Vagina (tissue), 2 donors: ENCODE measurements at regions not wholly inside any gene's neighbourhood (a gene's known extent, or its start where the extent isn't known, plus 50 kb on each side); places are given as distances from the start of the nearest gene placed in this dataset.

Experiments used
- DNase-seq, 2 donors: peaks; one replicate each; pipeline ENCODE4 v3.0.0-alpha.2; 2017; ENCODE audit errors: extremely low spot score in 2 of 2
- H3K27ac ChIP-seq: fragments of 200-600 bp; sonication (generic); one replicate; pipeline ENCODE4 v1.5.1; 2019
- H3K27me3 ChIP-seq: fragments of 200-600 bp; sonication (generic); one replicate; pipeline ENCODE4 v1.5.1; 2019
- H3K36me3 ChIP-seq, 2 donors: fragments of 200-600 bp; sonication (generic); one replicate each; pipeline ENCODE4 v1.5.1; 2017 to 2019
- H3K4me1 ChIP-seq: fragments of 200-600 bp; sonication (generic); one replicate; pipeline ENCODE4 v1.5.1; 2019
- H3K4me3 ChIP-seq, 2 donors: fragments of 200-600 bp; sonication (generic); 1 replicate in 1 of 2; 2 replicates in 1 of 2; pipeline ENCODE4 v1.5.1; 2016 to 2019
- H3K9me3 ChIP-seq: fragments of 200-600 bp; sonication (generic); one replicate; pipeline ENCODE4 v1.5.1; 2019
- CTCF ChIP-seq, 3 experiments: fragments of 450-650 bp in 2 of 3; fragments of 200-600 bp in 1 of 3; sonication (generic) in 1 of 3; IDR thresholded peaks; one replicate each; pipeline ENCODE4 v1.5.1; 2017 to 2019; ENCODE audit warnings: antibody characterized with exemption in 3 of 3, mild to moderate bottlenecking in 2 of 3, moderate library complexity in 2 of 3
- POLR2A ChIP-seq, 2 donors: fragments of 450-650 bp; IDR thresholded peaks; one replicate each; pipeline ENCODE4 v1.6.1; 2017; ENCODE audit warnings: antibody characterized with exemption in 2 of 2, mild to moderate bottlenecking in 2 of 2, moderate library complexity in 2 of 2
- POLR2AphosphoS5 ChIP-seq, 2 donors: sonication (generic); formaldehyde crosslinking; IDR thresholded peaks; one replicate each; pipeline ENCODE4 v1.9.0; 2017; ENCODE audit warnings: antibody characterized with exemption in 2 of 2, mild to moderate bottlenecking in 2 of 2, low read depth in 1 of 2; ENCODE audit not compliant: insufficient read depth in 1 of 2
- intact Hi-C: fragments of 100-400 bp; cut with DNase I; formaldehyde crosslinking; loops from one replicate; pipeline ENCODE4 v1.15.1; 2023

- TF ChIP-seq CTCF (IDR thresholded peaks at IDR 0.05), result no peak
- TF ChIP-seq POLR2AphosphoS5 (IDR thresholded peaks at IDR 0.05; ENCODE audit: insufficient read depth in 1 of 2, low read depth in 1 of 2), result no peak
- no peak for TF ChIP-seq POLR2A (IDR thresholded peaks at IDR 0.05)
- no peak for DNase-seq
- H3K27ac ChIP-seq, result no peak overlapping the region
- H3K36me3 ChIP-seq, result no peaks in the 10 kb centered on the region
- H3K9me3 ChIP-seq, result no peaks in the 10 kb centered on the region
- no peaks in the 10 kb centered on the region for H3K27me3 ChIP-seq
- H3K4me1 ChIP-seq, result peaks cover 44% of the 10 kb centered on the region
- intact Hi-C loops, result no loop called here
- no peak overlapping the region for H3K4me3 ChIP-seq
Observed at GRCh38 chr3:159858650-159859049, 130.0 kb upstream of the IL12A start.

GRCh38 chr3:159859424-159859823, 129.2 kb upstream of the IL12A start:
- no peak overlapping the region for H3K27ac ChIP-seq
- DNase-seq, result no peak
- no peaks in the 10 kb centered on the region for H3K27me3 ChIP-seq
- no peaks in the 10 kb centered on the region for H3K9me3 ChIP-seq
- no peaks in the 10 kb centered on the region for H3K36me3 ChIP-seq
- intact Hi-C loops, result no loop called here
- TF ChIP-seq POLR2AphosphoS5 (IDR thresholded peaks at IDR 0.05; ENCODE audit: insufficient read depth in 1 of 2, low read depth in 1 of 2) (no peak), POLR2A (IDR thresholded peaks at IDR 0.05) (no peak), CTCF (IDR thresholded peaks at IDR 0.05) (no peak)
- H3K4me3 ChIP-seq, result no peak overlapping the region
- peaks cover 41% of the 10 kb centered on the region for H3K4me1 ChIP-seq

DNA sequence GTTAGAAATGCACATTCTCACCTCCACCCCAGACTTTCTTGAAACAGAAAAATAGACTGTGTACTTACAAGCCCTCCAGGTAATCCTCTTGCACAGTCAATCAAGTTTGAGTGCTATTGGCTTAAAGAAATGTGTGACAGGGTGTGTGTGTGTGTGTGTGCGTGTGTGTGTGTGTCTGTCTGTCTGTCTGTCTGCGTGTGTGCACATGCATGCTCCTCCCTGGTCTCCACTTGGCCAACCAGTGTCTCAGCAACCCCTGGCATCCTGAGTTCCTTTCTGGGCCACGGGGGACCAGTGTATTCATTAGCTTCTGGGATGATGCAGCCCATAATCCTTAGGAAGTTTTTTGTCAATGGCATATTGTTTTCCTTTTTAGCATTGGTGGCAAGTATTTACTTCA, 128.8 kb upstream of the IL12A start:
- Histone ChIP-seq H3K4me3 (no peak overlapping the region), H3K27ac (no peak overlapping the region), H3K27me3 (no peaks in the 10 kb centered on the region), H3K9me3 (no peaks in the 10 kb centered on the region), H3K36me3 (no peaks in the 10 kb centered on the region), H3K4me1 (peaks cover 41% of the 10 kb centered on the region)
- intact Hi-C loops, result no loop called here
- no peak for DNase-seq
- no peak for TF ChIP-seq CTCF (IDR thresholded peaks at IDR 0.05)
- no peak for TF ChIP-seq POLR2A (IDR thresholded peaks at IDR 0.05)

- DNase-seq, result no peak
- Histone ChIP-seq H3K4me3 (no peak overlapping the region), H3K9me3 (no peaks in the 10 kb centered on the region), H3K4me1 (peaks cover 37% of the 10 kb centered on the region), H3K36me3 (no peaks in the 10 kb centered on the region), H3K27ac (no peak overlapping the region), H3K27me3 (no peaks in the 10 kb centered on the region)
- no peak for TF ChIP-seq POLR2AphosphoS5 (IDR thresholded peaks at IDR 0.05; ENCODE audit: insufficient read depth in 1 of 2, low read depth in 1 of 2)
- no peak for TF ChIP-seq CTCF (IDR thresholded peaks at IDR 0.05)
- no peak for TF ChIP-seq POLR2A (IDR thresholded peaks at IDR 0.05)
- intact Hi-C loops, result no loop called here
Observed at GRCh38 chr3:159860269-159861116, 128.1 kb upstream of the IL12A start.

DNA sequence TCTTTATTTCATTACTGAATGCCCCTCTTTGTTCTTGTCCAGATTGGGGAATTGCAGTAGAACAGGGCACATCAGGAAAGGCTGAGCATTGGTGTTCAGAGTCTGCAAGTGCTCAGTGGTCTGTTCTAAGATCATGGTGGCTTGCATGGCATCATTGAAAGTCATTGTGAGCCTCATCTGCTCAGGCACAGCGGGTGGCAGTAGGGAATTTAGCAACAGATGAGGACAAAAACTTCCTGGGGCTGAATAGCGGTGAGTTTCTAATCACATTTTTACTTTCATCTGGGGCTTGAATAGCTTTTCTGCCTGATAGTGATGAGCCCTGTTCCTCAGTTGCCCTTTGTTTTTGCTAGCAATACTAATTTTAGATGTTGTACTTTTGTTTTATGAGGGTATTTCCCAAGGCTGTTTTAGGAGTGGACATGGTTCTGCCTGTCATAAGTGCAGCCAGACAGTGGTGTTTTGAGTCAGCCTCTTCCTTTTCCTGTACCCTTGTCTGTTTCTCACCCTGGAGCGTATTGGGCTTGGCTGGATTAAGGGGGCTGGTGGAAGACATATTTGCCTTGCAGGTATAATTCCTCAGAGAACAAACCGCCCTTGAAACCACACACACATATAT, 127.2 kb upstream of the IL12A start:
- TF ChIP-seq CTCF (IDR thresholded peaks at IDR 0.05) (no peak), POLR2AphosphoS5 (IDR thresholded peaks at IDR 0.05; ENCODE audit: insufficient read depth in 1 of 2, low read depth in 1 of 2) (no peak), POLR2A (IDR thresholded peaks at IDR 0.05) (no peak)
- Histone ChIP-seq H3K4me1 (peaks cover 36% of the 10 kb centered on the region), H3K9me3 (no peaks in the 10 kb centered on the region), H3K27me3 (no peaks in the 10 kb centered on the region), H3K27ac (no peak overlapping the region), H3K36me3 (no peaks in the 10 kb centered on the region), H3K4me3 (no peak overlapping the region)
- no peak for DNase-seq
- intact Hi-C loops, result no loop called here
